Adrenal gland (tissue), 5 donors: ENCODE measurements at regions not wholly inside any gene's neighbourhood (a gene's known extent, or its start where the extent isn't known, plus 50 kb on each side); places are given as distances from the start of the nearest gene placed in this dataset.

Experiments used
- POLR2A ChIP-seq, 2 donors: fragments of 450-650 bp; IDR thresholded peaks; one replicate each; pipeline ENCODE4 v1.6.1; 2017; ENCODE audit warnings: antibody characterized with exemption in 2 of 2, mild to moderate bottlenecking in 2 of 2, moderate library complexity in 1 of 2
- TF ChIP-seq, protein P1 (sequence below), 6 experiments: fragments of 450-650 bp in 4 of 6; fragments of 200-600 bp in 2 of 6; sonication (generic) in 1 of 6; IDR thresholded peaks; 1 replicate in 5 of 6; 2 replicates in 1 of 6; pipeline versions ENCODE4 v1.5.1 to v1.8.0; 2016 to 2021; ENCODE audit warnings: antibody characterized with exemption in 6 of 6, mild to moderate bottlenecking in 2 of 6, moderate library complexity in 1 of 6
- donor health status: DM: no; HTN: no; CAD: no.

DNA sequence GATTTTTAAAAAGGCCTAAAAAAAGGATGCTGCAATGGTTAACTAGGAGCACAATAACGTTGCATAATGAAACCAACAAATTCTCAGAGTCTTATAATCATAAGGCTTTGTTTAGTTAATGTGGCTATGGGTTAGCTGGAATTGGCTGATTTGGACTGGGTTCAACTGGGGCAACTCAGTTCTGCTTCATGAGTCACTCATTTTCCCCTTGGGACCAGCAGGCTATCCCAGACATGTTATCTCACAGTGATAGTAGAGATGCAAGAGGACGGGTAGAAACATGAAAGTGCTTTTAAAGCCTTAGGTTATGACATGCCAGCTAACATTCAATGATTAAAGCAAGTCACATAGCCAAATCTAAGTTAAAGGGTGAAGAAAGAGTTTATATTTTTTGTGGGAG, 189.2 kb upstream of the GK2 start:
- no peak for TF ChIP-seq POLR2A (IDR thresholded peaks at IDR 0.05)
- TF ChIP-seq, protein P1, sequence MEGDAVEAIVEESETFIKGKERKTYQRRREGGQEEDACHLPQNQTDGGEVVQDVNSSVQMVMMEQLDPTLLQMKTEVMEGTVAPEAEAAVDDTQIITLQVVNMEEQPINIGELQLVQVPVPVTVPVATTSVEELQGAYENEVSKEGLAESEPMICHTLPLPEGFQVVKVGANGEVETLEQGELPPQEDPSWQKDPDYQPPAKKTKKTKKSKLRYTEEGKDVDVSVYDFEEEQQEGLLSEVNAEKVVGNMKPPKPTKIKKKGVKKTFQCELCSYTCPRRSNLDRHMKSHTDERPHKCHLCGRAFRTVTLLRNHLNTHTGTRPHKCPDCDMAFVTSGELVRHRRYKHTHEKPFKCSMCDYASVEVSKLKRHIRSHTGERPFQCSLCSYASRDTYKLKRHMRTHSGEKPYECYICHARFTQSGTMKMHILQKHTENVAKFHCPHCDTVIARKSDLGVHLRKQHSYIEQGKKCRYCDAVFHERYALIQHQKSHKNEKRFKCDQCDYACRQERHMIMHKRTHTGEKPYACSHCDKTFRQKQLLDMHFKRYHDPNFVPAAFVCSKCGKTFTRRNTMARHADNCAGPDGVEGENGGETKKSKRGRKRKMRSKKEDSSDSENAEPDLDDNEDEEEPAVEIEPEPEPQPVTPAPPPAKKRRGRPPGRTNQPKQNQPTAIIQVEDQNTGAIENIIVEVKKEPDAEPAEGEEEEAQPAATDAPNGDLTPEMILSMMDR (IDR thresholded peaks at IDR 0.05): no peak
